Astrocyte of the cerebellum (primary cell): ENCODE measurements at regions not wholly inside any gene's neighbourhood (a gene's known extent, or its start where the extent isn't known, plus 50 kb on each side); places are given as distances from the start of the nearest gene placed in this dataset.

ENCODE experiments used
- DNase-seq: peaks from one replicate; pipeline ENCODE4 v3.0.0-alpha.2; 2011; ENCODE audit warnings: low read depth
- H3K4me3 ChIP-seq: 2 replicates; pipeline ENCODE4 v1.5.1; 2011; ENCODE audit warnings: mild to moderate bottlenecking, low read depth, low read length, moderate library complexity
- in situ Hi-C: cut with HindIII; loops from 2 replicates; pipeline ENCODE4 v1.10.0; 2017; ENCODE audit warnings: low sequenced_read_pairs
- TF ChIP-seq, protein P1 (sequence below): IDR thresholded peaks from 2 replicates; pipeline ENCODE4 v1.5.1; 2012; ENCODE audit warnings: low read length, low read depth, moderate library complexity, mild to moderate bottlenecking; ENCODE audit errors: missing control alignments

DNA sequence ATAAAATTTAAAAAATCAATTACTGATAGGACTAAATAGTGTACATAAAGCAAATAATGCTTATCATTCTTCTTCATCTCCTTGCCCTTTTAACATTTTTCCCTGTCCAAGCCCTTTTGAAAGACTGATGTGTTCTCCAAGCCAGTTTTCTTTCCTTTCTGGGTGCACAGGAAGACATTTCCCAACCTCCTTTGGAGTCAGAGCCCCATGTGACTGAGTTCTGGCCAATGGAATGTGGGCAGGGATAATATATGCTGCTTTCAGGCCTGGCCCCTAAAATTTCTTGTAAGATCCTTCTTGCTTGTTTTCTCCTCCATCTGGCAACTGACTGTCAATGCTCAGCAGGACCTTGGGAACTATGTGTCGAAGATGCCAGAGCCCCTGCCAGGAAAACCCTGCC, 197.5 kb downstream of the EMX2 start:
- DNase-seq: no peak
- in situ Hi-C loops: no loop called here
- TF ChIP-seq, protein P1, sequence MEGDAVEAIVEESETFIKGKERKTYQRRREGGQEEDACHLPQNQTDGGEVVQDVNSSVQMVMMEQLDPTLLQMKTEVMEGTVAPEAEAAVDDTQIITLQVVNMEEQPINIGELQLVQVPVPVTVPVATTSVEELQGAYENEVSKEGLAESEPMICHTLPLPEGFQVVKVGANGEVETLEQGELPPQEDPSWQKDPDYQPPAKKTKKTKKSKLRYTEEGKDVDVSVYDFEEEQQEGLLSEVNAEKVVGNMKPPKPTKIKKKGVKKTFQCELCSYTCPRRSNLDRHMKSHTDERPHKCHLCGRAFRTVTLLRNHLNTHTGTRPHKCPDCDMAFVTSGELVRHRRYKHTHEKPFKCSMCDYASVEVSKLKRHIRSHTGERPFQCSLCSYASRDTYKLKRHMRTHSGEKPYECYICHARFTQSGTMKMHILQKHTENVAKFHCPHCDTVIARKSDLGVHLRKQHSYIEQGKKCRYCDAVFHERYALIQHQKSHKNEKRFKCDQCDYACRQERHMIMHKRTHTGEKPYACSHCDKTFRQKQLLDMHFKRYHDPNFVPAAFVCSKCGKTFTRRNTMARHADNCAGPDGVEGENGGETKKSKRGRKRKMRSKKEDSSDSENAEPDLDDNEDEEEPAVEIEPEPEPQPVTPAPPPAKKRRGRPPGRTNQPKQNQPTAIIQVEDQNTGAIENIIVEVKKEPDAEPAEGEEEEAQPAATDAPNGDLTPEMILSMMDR: no peak
- no peak overlapping the region for H3K4me3 ChIP-seq

DNA sequence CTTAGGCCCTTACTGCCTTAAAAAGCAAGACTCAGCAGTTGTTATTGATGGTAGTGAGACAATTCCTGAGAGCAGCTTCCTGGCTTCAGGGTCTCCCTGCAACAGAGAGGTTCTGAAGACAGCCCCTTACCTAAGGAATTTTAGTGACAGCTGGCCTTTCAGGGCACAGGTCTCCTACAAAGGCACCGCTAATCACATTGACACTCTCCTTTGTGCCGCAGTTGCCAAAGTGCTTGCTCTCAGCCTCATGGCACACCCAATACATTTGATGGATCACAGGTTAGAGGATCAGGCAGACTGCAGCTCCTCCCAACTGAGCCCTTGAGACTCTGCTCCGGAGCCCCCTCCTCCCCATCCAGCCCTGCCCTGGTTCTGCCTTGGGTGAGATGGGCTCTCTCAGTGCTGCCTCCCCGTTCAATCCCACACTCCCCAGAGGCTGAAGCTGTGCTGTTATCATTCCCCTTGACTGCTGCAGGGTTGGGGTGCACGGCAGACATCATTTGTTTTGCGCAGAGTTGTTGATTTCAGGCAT, 198.2 kb downstream of the EMX2 start:
- no peak for DNase-seq
- TF ChIP-seq, protein P1: no peak
- in situ Hi-C loops: no loop called here
- no peak overlapping the region for H3K4me3 ChIP-seq

DNA sequence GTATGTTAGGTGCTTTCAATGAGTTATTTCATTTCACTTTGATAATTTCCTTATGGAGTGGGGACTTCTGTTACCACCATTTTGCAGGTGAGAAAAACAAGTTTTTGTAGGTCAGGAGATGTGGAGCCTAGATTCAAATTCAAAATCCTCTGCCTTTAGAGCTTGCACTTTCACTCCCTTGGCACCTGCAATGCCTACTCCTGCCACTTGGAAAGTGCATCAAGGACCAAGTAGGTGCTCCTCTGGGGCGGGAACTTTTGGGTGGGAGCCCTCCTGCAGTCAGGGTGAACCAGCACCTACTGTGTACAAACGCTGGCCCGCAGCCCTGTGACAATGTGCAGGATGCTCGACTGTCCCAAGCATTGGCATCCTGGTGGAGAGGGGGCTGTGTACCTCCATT, 199.0 kb downstream of the EMX2 start:
- H3K4me3 ChIP-seq: no peak overlapping the region
- in situ Hi-C loops: no loop called here
- TF ChIP-seq, protein P1: peak; percentile 13
- no peak for DNase-seq

DNA sequence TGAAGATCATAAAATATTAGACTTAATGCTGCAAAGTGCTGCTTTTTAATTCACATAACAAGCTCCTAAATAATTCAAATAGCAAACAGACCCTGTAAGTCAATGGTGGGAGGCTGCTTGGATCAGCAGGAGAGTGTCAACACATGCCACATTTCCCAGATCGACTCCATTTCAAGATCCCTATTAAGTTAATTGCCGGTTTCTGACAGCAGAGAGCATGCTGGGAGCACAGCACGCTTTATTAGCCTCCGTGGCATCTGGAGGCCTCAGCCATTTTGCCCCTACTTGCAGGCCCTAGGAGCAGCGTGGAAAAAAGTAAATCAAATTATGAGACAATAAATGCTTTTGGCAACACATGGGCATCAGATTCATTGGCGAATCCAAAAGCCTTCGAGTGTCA, 201.0 kb downstream of the EMX2 start:
- DNase-seq: no peak
- in situ Hi-C loops: no loop called here
- TF ChIP-seq, protein P1: no peak
- H3K4me3 ChIP-seq: no peak overlapping the region

DNA sequence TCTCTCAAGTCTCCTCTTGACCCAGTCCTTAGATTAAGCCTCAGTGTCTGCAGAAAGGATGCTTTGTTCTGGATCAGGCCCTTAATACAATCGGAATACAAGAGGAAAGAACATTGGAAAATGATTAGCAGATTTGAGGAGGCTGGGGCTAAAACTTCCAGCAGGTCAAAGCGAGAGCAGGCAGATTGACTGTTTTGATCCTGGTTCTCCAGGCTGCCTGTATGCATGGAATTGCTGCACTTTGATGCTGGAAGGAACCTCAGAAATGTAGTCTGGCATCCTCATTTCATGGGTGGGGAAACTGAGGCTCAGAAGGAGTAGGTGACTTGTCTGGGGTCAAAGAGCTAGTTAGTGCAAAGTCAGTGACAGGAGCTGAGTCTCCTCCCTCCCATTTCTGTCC, 202.8 kb downstream of the EMX2 start:
- no peak overlapping the region for H3K4me3 ChIP-seq
- TF ChIP-seq, protein P1: no peak
- DNase-seq: no peak
- in situ Hi-C loops: no loop called here

DNA sequence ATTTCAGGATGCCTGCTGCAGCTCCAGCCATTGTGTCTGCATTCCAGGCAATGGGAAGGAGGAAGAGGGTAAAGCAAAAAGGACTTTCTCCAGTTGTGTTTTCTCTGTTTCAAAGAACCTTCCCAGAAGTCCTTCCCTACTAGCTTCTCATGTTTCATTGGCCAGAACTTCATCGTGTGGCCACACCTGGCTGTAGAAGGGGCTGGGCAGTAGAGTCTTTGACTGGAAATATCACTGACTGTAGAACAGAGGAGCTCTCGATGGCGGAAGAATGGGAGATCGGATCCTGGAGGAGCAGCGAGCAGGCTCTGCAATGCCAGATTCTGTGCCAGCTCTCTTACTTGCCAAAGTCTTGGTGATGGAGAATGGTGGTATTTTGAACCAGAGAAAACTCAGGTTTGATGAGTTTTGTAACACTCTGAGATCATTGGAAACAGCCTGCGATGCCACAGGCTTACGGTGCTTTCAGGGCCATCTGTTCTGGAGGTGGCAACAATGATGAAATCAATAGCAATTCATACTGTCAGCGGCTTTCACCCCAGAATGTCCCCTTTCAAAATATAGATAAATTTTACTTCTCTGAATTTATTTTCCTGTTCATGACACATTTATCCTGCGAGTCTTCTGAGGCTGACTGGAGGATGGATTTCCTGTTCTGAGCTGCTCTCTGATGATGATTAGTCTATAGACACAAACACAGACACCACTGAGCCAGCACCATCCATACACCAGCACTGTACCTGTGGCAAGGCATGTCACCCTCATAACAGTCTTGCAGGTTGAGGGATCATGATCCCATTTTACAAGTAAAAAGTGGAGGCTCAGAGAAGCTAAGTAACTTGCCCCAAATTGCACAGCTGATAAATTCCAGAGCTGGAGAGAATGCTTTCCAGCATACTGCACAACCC, 204.2 kb downstream of the EMX2 start:
- no peak overlapping the region for H3K4me3 ChIP-seq
- no peak for DNase-seq
- TF ChIP-seq, protein P1: no peak
- in situ Hi-C loops: no loop called here
